ENCODE measurements at regions not wholly inside any gene's neighbourhood (a gene's known extent, or its start where the extent isn't known, plus 50 kb on each side); places are given as distances from the start of the nearest gene placed in this dataset.

- peak overlapping the region in 1 of 6 donors; percentile 36 for H3K27ac Mint-ChIP-seq
- no peaks in the 10 kb centered on the region for H3K36me3 Mint-ChIP-seq
- H3K4me1 Mint-ChIP-seq = no peaks in the 10 kb centered on the region
- H3K9me3 Mint-ChIP-seq = no peaks in the 10 kb centered on the region
- H3K4me3 Mint-ChIP-seq = no peak overlapping the region
- DNase-seq = no peak
- peaks cover 0 to 4% (median 2%) of the 10 kb centered on the region in 3 donors for H3K27me3 Mint-ChIP-seq (ENCODE audit: low read depth in 3 of 3)
Measured at GRCh38 chr5:173762930-173763329, 125.2 kb upstream of the CPEB4 start.

- Mint-ChIP-seq H3K4me1 (no peaks in the 10 kb centered on the region), H3K27ac (no peak overlapping the region), H3K9me3 (no peaks in the 10 kb centered on the region), H3K4me3 (no peak overlapping the region), H3K27me3 (ENCODE audit: low read depth in 3 of 3) (peaks cover 0 to 4% (median 2%) of the 10 kb centered on the region in 3 donors), H3K36me3 (no peaks in the 10 kb centered on the region)
- DNase-seq = no peak
Measured at GRCh38 chr5:173763410-173763809, 124.7 kb upstream of the CPEB4 start.

GRCh38 chr5:173764332-173765028 is 123.7 kb upstream of the CPEB4 start:
- no peak for DNase-seq
- Mint-ChIP-seq H3K4me1 (no peaks in the 10 kb centered on the region), H3K27me3 (ENCODE audit: low read depth in 3 of 3) (peaks cover 0 to 4% (median 2%) of the 10 kb centered on the region in 3 donors), H3K36me3 (no peaks in the 10 kb centered on the region), H3K27ac (no peak overlapping the region), H3K4me3 (no peak overlapping the region), H3K9me3 (no peaks in the 10 kb centered on the region)

GRCh38 chr5:173765029-173765644 is 123.0 kb upstream of the CPEB4 start:
- Mint-ChIP-seq H3K36me3 (no peaks in the 10 kb centered on the region), H3K4me1 (no peaks in the 10 kb centered on the region), H3K9me3 (no peaks in the 10 kb centered on the region), H3K27me3 (ENCODE audit: low read depth in 3 of 3) (peaks cover 2 to 4% (median 2%) of the 10 kb centered on the region in 3 donors), H3K4me3 (no peak overlapping the region), H3K27ac (no peak overlapping the region)
- DNase-seq = no peak

- H3K36me3 Mint-ChIP-seq = no peaks in the 10 kb centered on the region
- H3K27me3 Mint-ChIP-seq (ENCODE audit: low read depth in 3 of 3) = peaks cover 2 to 4% (median 2%) of the 10 kb centered on the region in 3 donors
- no peak for DNase-seq
- no peaks in the 10 kb centered on the region for H3K9me3 Mint-ChIP-seq
- no peak overlapping the region for H3K4me3 Mint-ChIP-seq
- no peaks in the 10 kb centered on the region for H3K4me1 Mint-ChIP-seq
- H3K27ac Mint-ChIP-seq = no peak overlapping the region
Measured at GRCh38 chr5:173765661-173766060, 122.5 kb upstream of the CPEB4 start.

- H3K9me3 Mint-ChIP-seq = no peaks in the 10 kb centered on the region
- peaks cover 0 to 2% (median 2%) of the 10 kb centered on the region in 3 donors for H3K27me3 Mint-ChIP-seq (ENCODE audit: low read depth in 3 of 3)
- no peak overlapping the region for H3K4me3 Mint-ChIP-seq
- no peak for DNase-seq
- H3K36me3 Mint-ChIP-seq = no peaks in the 10 kb centered on the region
- no peak overlapping the region for H3K27ac Mint-ChIP-seq
- H3K4me1 Mint-ChIP-seq = no peaks in the 10 kb centered on the region
Measured at GRCh38 chr5:173767574-173768266, 120.4 kb upstream of the CPEB4 start.

- no peak for DNase-seq
- Mint-ChIP-seq H3K4me1 (no peaks in the 10 kb centered on the region), H3K27me3 (ENCODE audit: low read depth in 3 of 3) (peaks cover 1 to 2% (median 2%) of the 10 kb centered on the region in 3 donors), H3K27ac (no peak overlapping the region), H3K36me3 (no peaks in the 10 kb centered on the region), H3K4me3 (no peak overlapping the region), H3K9me3 (no peaks in the 10 kb centered on the region)
Measured at GRCh38 chr5:173768267-173768806, 119.8 kb upstream of the CPEB4 start.

GRCh38 chr5:173768891-173769290 is 119.3 kb upstream of the CPEB4 start:
- Mint-ChIP-seq H3K4me1 (no peaks in the 10 kb centered on the region), H3K27me3 (ENCODE audit: low read depth in 3 of 3) (peaks cover 1 to 2% (median 2%) of the 10 kb centered on the region in 3 donors), H3K27ac (no peak overlapping the region), H3K36me3 (no peaks in the 10 kb centered on the region), H3K4me3 (no peak overlapping the region), H3K9me3 (no peaks in the 10 kb centered on the region)
- DNase-seq = no peak

- Mint-ChIP-seq H3K4me3 (no peak overlapping the region), H3K36me3 (no peaks in the 10 kb centered on the region), H3K27ac (no peak overlapping the region), H3K9me3 (no peaks in the 10 kb centered on the region), H3K4me1 (no peaks in the 10 kb centered on the region), H3K27me3 (ENCODE audit: low read depth in 3 of 3) (peaks cover 1 to 2% (median 1%) of the 10 kb centered on the region in 3 donors)
- no peak for DNase-seq
Measured at GRCh38 chr5:173770637-173771036, 117.5 kb upstream of the CPEB4 start.

- H3K4me1 Mint-ChIP-seq = no peaks in the 10 kb centered on the region
- no peak for DNase-seq
- no peak overlapping the region for H3K4me3 Mint-ChIP-seq
- peaks cover 0 to 2% (median 1%) of the 10 kb centered on the region in 3 donors for H3K27me3 Mint-ChIP-seq (ENCODE audit: low read depth in 3 of 3)
- no peaks in the 10 kb centered on the region for H3K36me3 Mint-ChIP-seq
- no peaks in the 10 kb centered on the region for H3K9me3 Mint-ChIP-seq
- no peak overlapping the region for H3K27ac Mint-ChIP-seq
Measured at GRCh38 chr5:173771121-173771724, 116.9 kb upstream of the CPEB4 start.

GRCh38 chr5:173771725-173772383 is 116.3 kb upstream of the CPEB4 start:
- no peak for DNase-seq
- H3K4me3 Mint-ChIP-seq = no peak overlapping the region

GRCh38 chr5:173772384-173773059 is 115.6 kb upstream of the CPEB4 start:
- no peaks in the 10 kb centered on the region for H3K36me3 Mint-ChIP-seq
- H3K4me3 Mint-ChIP-seq = no peak overlapping the region
- no peak overlapping the region for H3K27ac Mint-ChIP-seq
- H3K9me3 Mint-ChIP-seq = no peaks in the 10 kb centered on the region
- H3K27me3 Mint-ChIP-seq (ENCODE audit: low read depth in 3 of 3) = peaks cover 0 to 2% (median 1%) of the 10 kb centered on the region in 3 donors
- DNase-seq = no peak
- no peaks in the 10 kb centered on the region for H3K4me1 Mint-ChIP-seq

More at GRCh38 chr5:173771725-173772383, 116.3 kb upstream of the CPEB4 start:
- Mint-ChIP-seq H3K27ac (no peak overlapping the region), H3K36me3 (no peaks in the 10 kb centered on the region), H3K27me3 (ENCODE audit: low read depth in 3 of 3) (peaks cover 0 to 2% (median 1%) of the 10 kb centered on the region in 3 donors), H3K9me3 (no peaks in the 10 kb centered on the region), H3K4me1 (no peaks in the 10 kb centered on the region)

GRCh38 chr5:173774271-173774761 is 113.8 kb upstream of the CPEB4 start:
- no peak for DNase-seq
- H3K4me1 Mint-ChIP-seq = no peaks in the 10 kb centered on the region
- H3K4me3 Mint-ChIP-seq = no peak overlapping the region
- H3K27me3 Mint-ChIP-seq (ENCODE audit: low read depth in 3 of 3) = peaks cover 0 to 6% (median 1%) of the 10 kb centered on the region in 3 donors
- H3K9me3 Mint-ChIP-seq = no peaks in the 10 kb centered on the region
- H3K27ac Mint-ChIP-seq = no peak overlapping the region
- no peaks in the 10 kb centered on the region for H3K36me3 Mint-ChIP-seq
